ENCODE measurements at regions not wholly inside any gene's neighbourhood (a gene's known extent, or its start where the extent isn't known, plus 50 kb on each side); places are given as distances from the start of the nearest gene placed in this dataset.

- DNase-seq (ENCODE audit: extremely low read depth in 1 of 4, low spot score in 3 of 4) (no peak), FAIRE-seq (no peak), ATAC-seq (no peak)
- ChIA-PET POLR2A (interaction anchor here (0.6 kb wide), 1 partner anchor 10 kb away, joined by 3 read pairs; no protein-coding TSS in a partner anchor), CTCF (ENCODE audit: low intra/inter-chr PET ratio) (no interaction called here)
- H3K9me1 ChIP-seq (ENCODE audit: control insufficient read depth, insufficient read depth, low read length) = no peaks in the 10 kb centered on the region
- no peaks in the 10 kb centered on the region for H3K36me3 ChIP-seq (ENCODE audit: control insufficient read depth, insufficient read depth, low read length)
- no peaks in the 10 kb centered on the region for H3K9me3 ChIP-seq (replicated peaks; ENCODE audit: control insufficient read depth, insufficient read depth, low read depth, low read length)
- H3K27ac ChIP-seq (ENCODE audit: extremely low read depth, low read depth, low read length) = no peak overlapping the region
- H3K79me2 ChIP-seq (ENCODE audit: control insufficient read depth, insufficient read depth, low read length) = no peaks in the 10 kb centered on the region
- no TSS peak for BruUV-seq (replicated peaks)
- in situ Hi-C loops (cut with MboI) (no loop called here), intact Hi-C loops (cut with micrococcal nuclease) (no loop called here)
- H3K27me3 ChIP-seq (ENCODE audit: control insufficient read depth in 2 of 2, insufficient read depth in 2 of 2, low read length in 2 of 2) = peaks cover 0 to 13% of the 10 kb centered on the region in 2 experiments; a peak in 3 of 5 replicates
- H3K4me2 ChIP-seq (ENCODE audit: insufficient read depth, low read length) = no peak overlapping the region
- H3K4me1 ChIP-seq (replicated peaks in 1 of 2; ENCODE audit: control insufficient read depth in 2 of 2, insufficient read depth in 2 of 2, low read length in 2 of 2) = peaks cover 0 to 9% of the 10 kb centered on the region in 2 experiments; a peak in 2 of 5 replicates
- H3K4me3 ChIP-seq = no peak overlapping the region
- no peak overlapping the region for H3K9ac ChIP-seq (ENCODE audit: insufficient read depth in 1 of 2, low read depth in 2 of 2, low read length in 2 of 2)
- TF ChIP-seq ZBTB1 (CRISPR knock-in tag; IDR thresholded peaks at IDR 0.05; ENCODE audit: borderline replicate concordance, low read depth) = no peak
- no peak for TF ChIP-seq ZNF561 (CRISPR knock-in tag; conservative IDR thresholded peaks at IDR 0.05)
- no peak for TF ChIP-seq TBL1XR1 (IDR thresholded peaks at IDR 0.05; ENCODE audit: low read length in 2 of 2)
- TF ChIP-seq TARDBP (IDR thresholded peaks at IDR 0.05) = no peak
- no peak for TF ChIP-seq ZNF609 (CRISPR knock-in tag; IDR thresholded peaks at IDR 0.05; ENCODE audit: borderline replicate concordance)
- TF ChIP-seq MTA3 (IDR thresholded peaks at IDR 0.05; ENCODE audit: borderline replicate concordance) = no peak
- TF ChIP-seq CBFA2T2 (conservative IDR thresholded peaks at IDR 0.05) = no peak
- no peak for TF ChIP-seq RBFOX2 (IDR thresholded peaks at IDR 0.05; ENCODE audit: low read depth, low read length)
- TF ChIP-seq ZNF79 (CRISPR knock-in tag; IDR thresholded peaks at IDR 0.05; ENCODE audit: low read depth) = no peak
- no peak overlapping the region for H2AFZ ChIP-seq (ENCODE audit: low read depth, low read length)
- no peaks in the 10 kb centered on the region for H4K20me1 ChIP-seq (replicated peaks; ENCODE audit: control insufficient read depth, insufficient read depth, low read length)
Observed at GRCh38 chr22:23411739-23412138, 168.4 kb downstream of the IGLL1 start.

Measured in K562 (cell line).